Keratinocyte (primary cell): ENCODE measurements at regions not wholly inside any gene's neighbourhood (a gene's known extent, or its start where the extent isn't known, plus 50 kb on each side); places are given as distances from the start of the nearest gene placed in this dataset.

Experiments
- EZH2 ChIP-seq: IDR thresholded peaks from one replicate; pipeline ENCODE4 v1.6.1; 2012; ENCODE audit warnings: inconsistent platforms, mild to moderate bottlenecking, low read length, moderate library complexity
- TF ChIP-seq, protein P1 (sequence below), 3 experiments: IDR thresholded peaks in 1 of 3; conservative IDR thresholded peaks in 1 of 3; optimal IDR thresholded peaks in 1 of 3; 2 replicates in 2 of 3; 3 replicates in 1 of 3; pipeline versions ENCODE3 to v1.5.1; 2011; ENCODE audit warnings: low read length in 3 of 3, mild to moderate bottlenecking in 3 of 3, moderate library complexity in 2 of 3, control low read depth in 1 of 3, inconsistent platforms in 1 of 3; ENCODE audit not compliant: insufficient read depth in 2 of 3; ENCODE audit errors: extremely low read depth in 1 of 3

GRCh38 chr9:110116543-110116885 lies 91.4 kb downstream of the C9orf152 start:
- TF ChIP-seq, protein P1, sequence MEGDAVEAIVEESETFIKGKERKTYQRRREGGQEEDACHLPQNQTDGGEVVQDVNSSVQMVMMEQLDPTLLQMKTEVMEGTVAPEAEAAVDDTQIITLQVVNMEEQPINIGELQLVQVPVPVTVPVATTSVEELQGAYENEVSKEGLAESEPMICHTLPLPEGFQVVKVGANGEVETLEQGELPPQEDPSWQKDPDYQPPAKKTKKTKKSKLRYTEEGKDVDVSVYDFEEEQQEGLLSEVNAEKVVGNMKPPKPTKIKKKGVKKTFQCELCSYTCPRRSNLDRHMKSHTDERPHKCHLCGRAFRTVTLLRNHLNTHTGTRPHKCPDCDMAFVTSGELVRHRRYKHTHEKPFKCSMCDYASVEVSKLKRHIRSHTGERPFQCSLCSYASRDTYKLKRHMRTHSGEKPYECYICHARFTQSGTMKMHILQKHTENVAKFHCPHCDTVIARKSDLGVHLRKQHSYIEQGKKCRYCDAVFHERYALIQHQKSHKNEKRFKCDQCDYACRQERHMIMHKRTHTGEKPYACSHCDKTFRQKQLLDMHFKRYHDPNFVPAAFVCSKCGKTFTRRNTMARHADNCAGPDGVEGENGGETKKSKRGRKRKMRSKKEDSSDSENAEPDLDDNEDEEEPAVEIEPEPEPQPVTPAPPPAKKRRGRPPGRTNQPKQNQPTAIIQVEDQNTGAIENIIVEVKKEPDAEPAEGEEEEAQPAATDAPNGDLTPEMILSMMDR (optimal IDR thresholded peaks at IDR 0.05 in 1 of 3, IDR thresholded peaks at IDR 0.05 in 1 of 3, conservative IDR thresholded peaks at IDR 0.05 in 1 of 3; ENCODE audit: extremely low read depth in 1 of 3, insufficient read depth in 2 of 3, low read length in 3 of 3) = no peak
- no peak for TF ChIP-seq EZH2
